ENCODE measurements at regions not wholly inside any gene's neighbourhood (a gene's known extent, or its start where the extent isn't known, plus 50 kb on each side); places are given as distances from the start of the nearest gene placed in this dataset.

- Mint-ChIP-seq H3K9me3 (peaks cover 0 to 4% of the 10 kb centered on the region in 2 donors), H3K27ac (no peak overlapping the region), H3K4me3 (no peak overlapping the region), H3K4me1 (no peaks in the 10 kb centered on the region), H3K27me3 (ENCODE audit: low read depth in 2 of 2) (no peaks in the 10 kb centered on the region), H3K36me3 (peaks cover 20% of the 10 kb centered on the region)
- TF ChIP-seq CTCF (IDR thresholded peaks at IDR 0.05), result no peak
- intact Hi-C loops (cut with micrococcal nuclease), result no loop called here
- ATAC-seq (no peak), DNase-seq (no peak)
- no peak overlapping the region for H3K4me3 ChIP-seq (ENCODE audit: low read length)
- H3K4me1 ChIP-seq (ENCODE audit: control insufficient read depth, insufficient read depth, low read length), result no peaks in the 10 kb centered on the region
- H3K36me3 ChIP-seq (ENCODE audit: control insufficient read depth, insufficient read depth, low read length), result no peaks in the 10 kb centered on the region
- H3K9me3 ChIP-seq (ENCODE audit: control insufficient read depth, insufficient read depth, low read length), result peaks cover under 1% of the 10 kb centered on the region
- 100% methylated on average over 8 of the region's 14 CpGs for WGBS (ENCODE audit: insufficient coverage)
- H3K27me3 ChIP-seq (ENCODE audit: control insufficient read depth, insufficient read depth, low read length), result no peaks in the 10 kb centered on the region
- no peak overlapping the region for H3K27ac ChIP-seq (ENCODE audit: low read length)
These were observed 295.3 kb upstream of the RGS6 start for GRCh38 chr14:71636820-71637471.

GRCh38 chr14:71638523-71639196 is 293.6 kb upstream of the RGS6 start:
- TF ChIP-seq CTCF (IDR thresholded peaks at IDR 0.05), result no peak
- Histone ChIP-seq H3K36me3 (ENCODE audit: control insufficient read depth, insufficient read depth, low read length) (no peaks in the 10 kb centered on the region), H3K4me3 (ENCODE audit: low read length) (no peak overlapping the region), H3K27me3 (ENCODE audit: control insufficient read depth, insufficient read depth, low read length) (no peaks in the 10 kb centered on the region), H3K9me3 (ENCODE audit: control insufficient read depth, insufficient read depth, low read length) (peaks cover 4% of the 10 kb centered on the region), H3K27ac (ENCODE audit: low read length) (no peak overlapping the region), H3K4me1 (ENCODE audit: control insufficient read depth, insufficient read depth, low read length) (no peaks in the 10 kb centered on the region)
- WGBS (ENCODE audit: insufficient coverage), result 97% methylated on average over 3 of the region's 3 CpGs
- H3K4me1 Mint-ChIP-seq, result no peaks in the 10 kb centered on the region
- ATAC-seq (no peak), DNase-seq (no peak)
- peaks cover 0 to 13% of the 10 kb centered on the region in 2 donors for H3K9me3 Mint-ChIP-seq
- intact Hi-C loops (cut with micrococcal nuclease), result no loop called here
- H3K27me3 Mint-ChIP-seq (ENCODE audit: low read depth in 2 of 2), result no peaks in the 10 kb centered on the region
- H3K27ac Mint-ChIP-seq, result no peak overlapping the region
- peaks cover 28% of the 10 kb centered on the region for H3K36me3 Mint-ChIP-seq
- no peak overlapping the region for H3K4me3 Mint-ChIP-seq

- intact Hi-C loops (cut with micrococcal nuclease), result no loop called here
- H3K4me1 Mint-ChIP-seq, result no peaks in the 10 kb centered on the region
- H3K9me3 Mint-ChIP-seq, result peaks cover 0 to 13% of the 10 kb centered on the region in 2 donors
- H3K36me3 Mint-ChIP-seq, result peaks cover 23% of the 10 kb centered on the region
- Histone ChIP-seq H3K27ac (ENCODE audit: low read length) (no peak overlapping the region), H3K27me3 (ENCODE audit: control insufficient read depth, insufficient read depth, low read length) (no peaks in the 10 kb centered on the region), H3K9me3 (ENCODE audit: control insufficient read depth, insufficient read depth, low read length) (peaks cover 4% of the 10 kb centered on the region), H3K4me3 (ENCODE audit: low read length) (no peak overlapping the region), H3K36me3 (ENCODE audit: control insufficient read depth, insufficient read depth, low read length) (no peaks in the 10 kb centered on the region), H3K4me1 (ENCODE audit: control insufficient read depth, insufficient read depth, low read length) (no peaks in the 10 kb centered on the region)
- DNase-seq (no peak), ATAC-seq (no peak)
- no peak overlapping the region for H3K4me3 Mint-ChIP-seq
- no CpG with 5 or more reads among the region's 1 CpG for WGBS (ENCODE audit: insufficient coverage)
- H3K27me3 Mint-ChIP-seq (ENCODE audit: low read depth in 2 of 2), result no peaks in the 10 kb centered on the region
- no peak for TF ChIP-seq CTCF (IDR thresholded peaks at IDR 0.05)
- no peak overlapping the region for H3K27ac Mint-ChIP-seq
These were observed 289.5 kb upstream of the RGS6 start for GRCh38 chr14:71642715-71643114.
